ENCODE measurements at regions not wholly inside any gene's neighbourhood (a gene's known extent, or its start where the extent isn't known, plus 50 kb on each side); places are given as distances from the start of the nearest gene placed in this dataset.

GRCh38 chr14:36028218-36028617 is 148.3 kb downstream of the PTCSC3 start:
- no peak for DNase-seq

GRCh38 chr14:36027354-36027753 is 149.2 kb downstream of the PTCSC3 start:
- no peak for DNase-seq

- no peak for DNase-seq
These were observed 153.6 kb downstream of the PTCSC3 start for GRCh38 chr14:36022765-36023410.

- DNase-seq, result no peak
These were observed 154.8 kb downstream of the PTCSC3 start for GRCh38 chr14:36021591-36022320.

- no peak for DNase-seq
These were observed 155.5 kb downstream of the PTCSC3 start for GRCh38 chr14:36021030-36021422.

- DNase-seq, result no peak
These were observed 156.1 kb downstream of the PTCSC3 start for GRCh38 chr14:36020120-36021029.

- DNase-seq, result no peak
These were observed 157.4 kb downstream of the PTCSC3 start for GRCh38 chr14:36019126-36019525.

GRCh38 chr14:36014236-36014635 is 162.3 kb downstream of the PTCSC3 start:
- no peak for DNase-seq

GRCh38 chr14:36013483-36013882 is 163.0 kb downstream of the PTCSC3 start:
- DNase-seq, result no peak

GRCh38 chr14:36012621-36013020 is 163.9 kb downstream of the PTCSC3 start:
- no peak for DNase-seq

- no peak for DNase-seq
These were observed 166.9 kb downstream of the PTCSC3 start for GRCh38 chr14:36009643-36010042.

GRCh38 chr14:36006623-36007022 is 169.9 kb downstream of the PTCSC3 start:
- DNase-seq, result no peak

- no peak for DNase-seq
These were observed 170.9 kb downstream of the PTCSC3 start for GRCh38 chr14:36005670-36006069.

- DNase-seq, result no peak
These were observed 174.6 kb downstream of the PTCSC3 start for GRCh38 chr14:36001936-36002335.

- no peak for DNase-seq
These were observed 173.2 kb downstream of the BRMS1L start for GRCh38 chr14:35999294-35999693.

GRCh38 chr14:35998303-35998702 is 172.2 kb downstream of the BRMS1L start:
- no peak for DNase-seq

- no peak for DNase-seq
These were observed 167.5 kb downstream of the BRMS1L start for GRCh38 chr14:35993684-35993960.

- DNase-seq, result no peak
These were observed 166.9 kb downstream of the BRMS1L start for GRCh38 chr14:35992816-35993683.

- no peak for DNase-seq
These were observed 165.2 kb downstream of the BRMS1L start for GRCh38 chr14:35991356-35991755.

- no peak for DNase-seq
These were observed 163.6 kb downstream of the BRMS1L start for GRCh38 chr14:35989736-35990135.

GRCh38 chr14:35988972-35989690 is 163.0 kb downstream of the BRMS1L start:
- no peak for DNase-seq

GRCh38 chr14:35988550-35988949 is 162.4 kb downstream of the BRMS1L start:
- no peak for DNase-seq
